GM20000 (cell line): ENCODE measurements at regions not wholly inside any gene's neighbourhood (a gene's known extent, or its start where the extent isn't known, plus 50 kb on each side); places are given as distances from the start of the nearest gene placed in this dataset.

Experiments
- DNase-seq: peaks from one replicate; pipeline ENCODE4 v3.0.0; 2012; ENCODE audit warnings: low spot score
- TF ChIP-seq, protein P1 (sequence below): IDR thresholded peaks from 2 replicates; pipeline ENCODE4 v1.5.1; 2012; ENCODE audit warnings: mild to moderate bottlenecking, control low read depth; ENCODE audit errors: extremely low read depth, missing control alignments

DNA sequence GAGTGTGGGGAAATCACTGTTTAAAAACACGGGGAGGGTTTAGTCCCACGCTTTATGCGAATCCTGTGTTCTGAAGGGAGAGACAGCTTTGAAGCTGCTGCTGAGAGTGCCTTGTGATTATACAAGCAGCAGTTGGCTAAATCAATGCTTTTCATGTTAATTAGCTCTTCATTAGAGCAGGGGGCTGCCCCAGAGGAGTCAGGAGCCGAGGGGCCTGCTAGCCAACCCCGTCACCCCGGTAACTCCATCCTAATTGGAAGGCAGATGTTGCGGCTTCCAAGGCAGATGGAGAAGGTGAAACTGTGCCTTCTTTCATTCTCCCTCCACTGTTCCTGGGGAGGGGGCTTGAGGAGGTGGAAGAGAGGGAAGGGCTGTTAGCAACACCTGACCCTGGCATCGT is 92.4 kb upstream of the ANKRD34C start:
- DNase-seq, result no peak
- TF ChIP-seq, protein P1, sequence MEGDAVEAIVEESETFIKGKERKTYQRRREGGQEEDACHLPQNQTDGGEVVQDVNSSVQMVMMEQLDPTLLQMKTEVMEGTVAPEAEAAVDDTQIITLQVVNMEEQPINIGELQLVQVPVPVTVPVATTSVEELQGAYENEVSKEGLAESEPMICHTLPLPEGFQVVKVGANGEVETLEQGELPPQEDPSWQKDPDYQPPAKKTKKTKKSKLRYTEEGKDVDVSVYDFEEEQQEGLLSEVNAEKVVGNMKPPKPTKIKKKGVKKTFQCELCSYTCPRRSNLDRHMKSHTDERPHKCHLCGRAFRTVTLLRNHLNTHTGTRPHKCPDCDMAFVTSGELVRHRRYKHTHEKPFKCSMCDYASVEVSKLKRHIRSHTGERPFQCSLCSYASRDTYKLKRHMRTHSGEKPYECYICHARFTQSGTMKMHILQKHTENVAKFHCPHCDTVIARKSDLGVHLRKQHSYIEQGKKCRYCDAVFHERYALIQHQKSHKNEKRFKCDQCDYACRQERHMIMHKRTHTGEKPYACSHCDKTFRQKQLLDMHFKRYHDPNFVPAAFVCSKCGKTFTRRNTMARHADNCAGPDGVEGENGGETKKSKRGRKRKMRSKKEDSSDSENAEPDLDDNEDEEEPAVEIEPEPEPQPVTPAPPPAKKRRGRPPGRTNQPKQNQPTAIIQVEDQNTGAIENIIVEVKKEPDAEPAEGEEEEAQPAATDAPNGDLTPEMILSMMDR, result no peak

DNA sequence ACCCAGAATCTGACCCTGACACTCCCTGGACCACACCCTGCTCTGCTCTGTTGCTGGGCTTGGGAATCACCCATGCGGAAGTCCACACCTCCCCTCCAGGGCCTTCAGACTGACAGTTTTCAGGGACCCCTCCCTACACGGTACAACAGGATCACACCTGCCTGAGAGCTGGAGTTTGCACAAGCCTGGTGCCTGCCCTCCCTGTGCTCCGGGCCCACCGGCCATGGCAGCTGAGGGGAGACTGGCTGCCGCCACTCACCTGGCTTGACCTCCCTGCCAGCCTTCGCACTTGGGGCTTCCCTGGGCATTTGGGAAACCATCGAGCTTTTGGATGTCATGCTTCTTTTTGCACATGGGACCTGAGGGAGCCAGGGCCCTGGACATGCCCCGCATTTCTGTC is 95.9 kb upstream of the ANKRD34C start:
- TF ChIP-seq, protein P1, result no peak
- DNase-seq, result no peak

DNA sequence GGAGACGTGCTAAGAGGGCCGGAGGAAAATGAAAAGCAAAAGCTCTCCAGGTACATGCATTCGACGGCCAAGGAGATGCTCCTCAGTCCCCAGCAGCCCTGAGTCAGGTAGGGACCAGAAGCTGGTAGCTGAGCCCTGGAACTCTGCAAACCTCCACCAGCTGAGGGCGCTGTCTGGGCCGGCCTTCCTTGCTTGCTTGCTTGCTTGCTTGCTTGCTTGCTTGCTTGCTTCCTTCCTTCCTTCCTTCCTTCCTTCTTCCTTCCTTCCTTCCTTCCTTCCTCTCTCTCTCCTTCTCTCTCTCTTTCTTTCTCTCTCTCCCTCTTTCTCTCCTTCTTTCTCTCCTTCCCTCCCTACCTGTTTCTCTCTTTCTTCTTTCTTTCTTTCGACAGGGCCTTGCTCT is 94.6 kb upstream of the RASGRF1 start:
- DNase-seq, result no peak
- TF ChIP-seq, protein P1, result peak; percentile 22

DNA sequence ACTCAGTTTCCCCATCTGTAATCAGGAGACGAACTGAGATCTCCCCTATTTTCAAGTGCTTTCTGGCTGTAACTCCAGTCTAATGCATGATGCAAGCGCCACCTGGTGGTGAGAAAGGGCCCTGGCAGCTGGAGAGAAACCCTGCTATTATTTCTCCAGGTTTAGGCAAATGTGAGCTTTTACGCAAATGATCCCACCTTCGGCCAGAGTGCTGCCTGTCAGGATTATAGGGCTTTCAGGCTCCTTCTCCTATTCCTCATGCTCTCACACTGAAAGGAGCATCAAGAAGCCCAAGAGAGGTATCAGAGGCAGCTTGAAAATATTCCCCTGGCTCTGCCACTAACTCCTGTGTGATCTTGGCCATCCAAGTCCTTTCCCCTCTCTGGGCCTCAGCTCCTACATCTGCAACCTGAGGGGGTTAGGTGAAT is 93.9 kb upstream of the RASGRF1 start:
- DNase-seq, result peak; percentile 68
- TF ChIP-seq, protein P1, result peak; percentile 99

DNA sequence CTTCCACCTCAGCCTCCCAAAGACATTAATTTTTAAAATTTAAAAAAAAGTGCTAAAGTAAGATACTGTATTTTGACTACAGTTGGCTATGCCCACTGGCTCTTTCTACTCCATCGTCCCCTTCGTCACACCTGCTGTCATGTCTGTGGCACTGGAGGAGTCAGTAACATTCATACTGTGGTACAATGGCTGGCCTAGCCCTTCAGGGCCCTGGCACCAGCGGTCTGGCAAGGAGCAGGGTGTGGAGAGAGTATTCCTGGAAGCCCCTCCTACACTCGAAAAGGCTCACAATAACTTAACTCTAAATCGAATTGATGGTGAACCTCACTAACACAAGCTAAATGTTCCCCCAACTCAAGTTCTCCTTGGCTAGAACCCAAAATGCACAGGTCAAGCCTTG is 89.7 kb upstream of the RASGRF1 start:
- no peak for DNase-seq

DNA sequence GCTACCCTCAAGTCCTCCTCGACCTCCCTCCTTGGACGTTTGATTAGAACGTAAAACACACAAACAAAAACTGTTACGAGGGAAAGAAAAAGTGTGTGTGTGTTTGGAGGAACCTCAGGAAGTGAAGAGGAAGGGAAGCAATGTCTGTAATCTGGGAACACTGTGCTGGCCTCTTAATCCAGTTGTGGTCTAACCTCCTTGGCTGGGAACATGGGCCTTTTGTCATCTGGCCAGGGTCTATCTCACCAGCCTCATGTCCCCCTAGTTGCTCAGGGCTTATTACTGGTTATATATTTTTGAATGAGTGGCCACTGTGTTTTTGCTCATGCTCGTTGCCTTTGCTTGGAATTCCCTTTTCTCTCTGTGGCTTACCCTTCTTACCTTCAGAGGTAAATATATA is 89.0 kb upstream of the RASGRF1 start:
- DNase-seq, result no peak

More for the DNA sequence above, 89.7 kb upstream of the RASGRF1 start:
- TF ChIP-seq, protein P1, result no peak

DNA sequence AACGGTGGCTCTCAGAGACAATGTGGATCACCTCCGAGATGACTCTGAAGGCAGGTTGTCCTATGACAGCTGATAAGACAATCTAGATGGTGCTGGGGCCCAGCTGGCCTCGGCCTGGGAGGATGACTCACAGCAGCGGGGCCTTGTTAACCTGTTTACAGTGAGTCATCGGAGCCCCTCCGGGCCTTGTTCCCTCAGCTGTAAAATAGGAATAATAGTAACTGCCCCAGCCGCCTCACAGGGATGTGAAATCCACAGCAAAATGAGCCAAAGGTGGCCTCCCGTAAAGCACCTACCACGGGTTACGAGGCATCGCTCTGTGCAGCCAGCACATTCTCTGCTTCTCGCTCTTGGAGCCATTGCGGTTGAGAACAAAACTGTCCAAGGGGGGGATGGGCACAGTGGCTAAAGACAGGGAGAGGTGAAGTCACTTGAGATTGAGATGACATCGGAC is 88.6 kb upstream of the RASGRF1 start:
- TF ChIP-seq, protein P1, result no peak
- no peak for DNase-seq

More for the DNA sequence above, 89.0 kb upstream of the RASGRF1 start:
- TF ChIP-seq, protein P1, result no peak
